CD14-positive monocyte (primary cell): ENCODE measurements at regions not wholly inside any gene's neighbourhood (a gene's known extent, or its start where the extent isn't known, plus 50 kb on each side); places are given as distances from the start of the nearest gene placed in this dataset.

Experiments used
- DNase-seq, 3 donors: peaks; one replicate each; pipeline ENCODE4 v3.0.0-alpha.2; 2011 to 2022
- H2AFZ ChIP-seq: 2 replicates; pipeline ENCODE4 v1.6.0; 2012; ENCODE audit warnings: mild to moderate bottlenecking, low read depth, low read length, inconsistent platforms; ENCODE audit not compliant: insufficient read depth, poor library complexity, severe bottlenecking
- H3K27ac ChIP-seq, 2 donors: 1 replicate in 1 of 2; 2 replicates in 1 of 2; pipeline ENCODE4 v1.5.1; 2012 to 2013; ENCODE audit warnings: low read length in 2 of 2, control low read depth in 1 of 2, inconsistent platforms in 1 of 2, low read depth in 1 of 2, mild to moderate bottlenecking in 1 of 2
- H3K27me3 ChIP-seq, 2 donors: one replicate each; pipeline versions ENCODE4 v1.6.0 to v1.6.1; 2011 to 2013; ENCODE audit warnings: low read length in 2 of 2; ENCODE audit not compliant: control insufficient read depth in 2 of 2, insufficient read depth in 2 of 2
- H3K36me3 ChIP-seq, 2 donors: replicated peaks in 1 of 2; 1 replicate in 1 of 2; 2 replicates in 1 of 2; pipeline versions ENCODE4 v1.5.1 to v1.6.1; 2012 to 2013; ENCODE audit warnings: low read length in 2 of 2, control low read depth in 1 of 2, inconsistent platforms in 1 of 2, mild to moderate bottlenecking in 1 of 2; ENCODE audit not compliant: insufficient read depth in 2 of 2, control insufficient read depth in 1 of 2
- H3K4me1 ChIP-seq, 2 donors: 1 replicate in 1 of 2; 2 replicates in 1 of 2; pipeline versions ENCODE4 v1.5.1 to v1.6.1; 2012 to 2013; ENCODE audit warnings: low read length in 2 of 2, control low read depth in 1 of 2, inconsistent platforms in 1 of 2, mild to moderate bottlenecking in 1 of 2, moderate library complexity in 1 of 2; ENCODE audit not compliant: insufficient read depth in 2 of 2, control insufficient read depth in 1 of 2
- H3K4me2 ChIP-seq: replicated peaks from 2 replicates; pipeline ENCODE3; 2012; ENCODE audit warnings: low read length, moderate library complexity, mild to moderate bottlenecking; ENCODE audit not compliant: poor library complexity, severe bottlenecking; ENCODE audit errors: extremely low read depth
- H3K4me3 ChIP-seq, 3 experiments: fragments of 200-600 bp in 1 of 3; sonication (generic) in 1 of 3; replicated peaks in 1 of 3; 1 replicate in 2 of 3; 2 replicates in 1 of 3; pipeline ENCODE4 v1.5.1; 2011 to 2013; ENCODE audit warnings: low read length in 3 of 3, mild to moderate bottlenecking in 3 of 3, control low read depth in 2 of 3, low read depth in 2 of 3, inconsistent platforms in 1 of 3, moderate library complexity in 1 of 3
- H3K79me2 ChIP-seq: 2 replicates; pipeline ENCODE4 v1.6.0; 2012; ENCODE audit warnings: mild to moderate bottlenecking, control low read depth, inconsistent platforms, low read length, moderate library complexity; ENCODE audit not compliant: insufficient read depth
- H3K9ac ChIP-seq: 2 replicates; pipeline ENCODE4 v1.6.0; 2017; ENCODE audit warnings: low read length, mild to moderate bottlenecking; ENCODE audit not compliant: insufficient read depth, poor library complexity, severe bottlenecking
- H3K9me3 ChIP-seq, 2 donors: replicated peaks in 1 of 2; 1 replicate in 1 of 2; 2 replicates in 1 of 2; pipeline versions ENCODE4 v1.5.1 to v1.6.1; 2012 to 2013; ENCODE audit warnings: low read length in 2 of 2, control low read depth in 1 of 2; ENCODE audit not compliant: control insufficient read depth in 1 of 2, insufficient read depth in 1 of 2
- H4K20me1 ChIP-seq: 2 replicates; pipeline ENCODE4 v1.6.0; 2012; ENCODE audit warnings: mild to moderate bottlenecking, low read length, control low read depth, moderate library complexity; ENCODE audit not compliant: insufficient read depth
- H3K27ac Mint-ChIP-seq, 7 donors: one replicate each; pipeline ENCODE4 v1.8.0; 2020; ENCODE audit warnings: mild to moderate bottlenecking in 7 of 7, mixed read lengths in 7 of 7, moderate library complexity in 6 of 7, inconsistent platforms in 2 of 7
- H3K27me3 Mint-ChIP-seq, 3 donors: one replicate each; pipeline ENCODE4 v1.8.0; 2021 to 2022; ENCODE audit warnings: low read depth in 3 of 3, mild to moderate bottlenecking in 3 of 3, mixed read lengths in 3 of 3, moderate library complexity in 3 of 3, inconsistent platforms in 1 of 3
- H3K36me3 Mint-ChIP-seq, 2 donors: one replicate each; pipeline ENCODE4 v1.8.0; 2020; ENCODE audit warnings: mixed read lengths in 2 of 2, inconsistent platforms in 1 of 2, mild to moderate bottlenecking in 1 of 2
- H3K4me1 Mint-ChIP-seq: one replicate; pipeline ENCODE4 v1.8.0; 2020; ENCODE audit warnings: mild to moderate bottlenecking, mixed read lengths
- H3K4me3 Mint-ChIP-seq, 2 donors: one replicate each; pipeline ENCODE4 v1.8.0; 2020; ENCODE audit warnings: mild to moderate bottlenecking in 2 of 2, mixed read lengths in 2 of 2, moderate library complexity in 1 of 2
- H3K9me3 Mint-ChIP-seq, 7 donors: one replicate each; pipeline ENCODE4 v1.8.0; 2020 to 2022; ENCODE audit warnings: mixed read lengths in 7 of 7, mild to moderate bottlenecking in 6 of 7, moderate library complexity in 6 of 7, inconsistent platforms in 2 of 7
- CTCF ChIP-seq: fragments of 200-600 bp; IDR thresholded peaks from one replicate; pipeline ENCODE4 v1.8.0; 2022; ENCODE audit warnings: antibody characterized with exemption, mild to moderate bottlenecking
- WGBS: methylation state at CpG from one replicate; pipeline ENCODE4 v1.1.5; 2013; ENCODE audit warnings: missing lambda C conversion rate; ENCODE audit not compliant: insufficient coverage; 5-methylcytosine and 5-hydroxymethylcytosine counted together
- intact Hi-C, 2 donors: fragments of 100-400 bp; cut with micrococcal nuclease; formaldehyde crosslinking; loops; one replicate each; pipeline versions ENCODE4 v1.15.0 to v1.15.1; 2023

DNA sequence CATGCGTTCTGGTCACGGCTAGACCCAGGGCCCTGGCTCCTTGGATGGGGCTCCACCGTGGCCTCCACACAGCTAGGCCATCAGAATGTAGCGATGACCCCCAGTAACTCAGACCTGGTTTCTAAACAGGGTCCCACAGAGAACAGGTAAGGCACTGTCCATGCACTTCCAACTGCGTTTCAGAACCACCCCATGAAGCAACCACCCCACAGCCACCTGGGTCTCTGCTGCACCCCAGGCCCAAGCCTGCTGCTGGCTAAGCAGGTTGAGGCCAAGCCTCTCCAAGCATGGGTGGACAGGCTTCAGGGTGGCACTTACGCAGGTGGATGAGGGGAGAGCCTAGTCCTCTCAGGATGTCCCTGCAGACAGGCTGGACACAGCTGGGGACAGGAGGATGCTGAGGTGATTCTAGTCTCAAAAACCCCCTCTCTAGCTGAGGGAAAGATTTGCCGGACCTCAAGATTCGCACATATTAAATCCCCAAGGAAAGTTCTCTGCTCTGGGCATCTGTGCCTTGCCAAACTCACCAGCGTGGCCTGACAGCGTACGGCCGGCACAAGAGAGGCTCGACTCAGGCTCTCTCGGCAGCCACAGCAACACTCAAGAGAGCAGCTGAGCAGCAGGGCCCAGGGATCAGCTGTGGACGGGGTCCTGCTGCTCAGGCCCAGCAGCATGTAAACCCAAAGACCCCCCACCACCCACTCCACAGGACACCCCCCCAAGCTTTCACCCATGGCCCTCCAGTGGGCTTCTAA lies 141.6 kb downstream of the CRYBB2 start:
- Histone ChIP-seq H3K27ac (no peak overlapping the region), H3K36me3 (peaks cover 37 to 54% of the 10 kb centered on the region in 2 donors), H3K27me3 (no peaks in the 10 kb centered on the region), H3K9ac (no peak overlapping the region), H3K4me1 (peaks cover 0 to 9% of the 10 kb centered on the region in 2 donors), H3K9me3 (no peaks in the 10 kb centered on the region), H3K4me2 (no peak overlapping the region), H3K79me2 (peaks cover 7% of the 10 kb centered on the region), H2AFZ (no peak overlapping the region), H4K20me1 (peaks cover 48% of the 10 kb centered on the region), H3K4me3 (no peak overlapping the region)
- Mint-ChIP-seq H3K9me3 (no peaks in the 10 kb centered on the region), H3K27me3 (no peaks in the 10 kb centered on the region), H3K4me1 (peaks cover 15% of the 10 kb centered on the region), H3K36me3 (peaks cover 45 to 57% of the 10 kb centered on the region in 2 donors), H3K4me3 (no peak overlapping the region), H3K27ac (peak overlapping the region in 1 of 7 donors; percentile 55)
- 98% methylated on average over 14 of the region's 15 CpGs for WGBS
- intact Hi-C loops: loop anchor here in 1 of 2 donors (5.0 kb wide), 1 partner anchor 86 kb away; no protein-coding TSS in a partner anchor
- TF ChIP-seq CTCF: no peak
- no peak for DNase-seq

DNA sequence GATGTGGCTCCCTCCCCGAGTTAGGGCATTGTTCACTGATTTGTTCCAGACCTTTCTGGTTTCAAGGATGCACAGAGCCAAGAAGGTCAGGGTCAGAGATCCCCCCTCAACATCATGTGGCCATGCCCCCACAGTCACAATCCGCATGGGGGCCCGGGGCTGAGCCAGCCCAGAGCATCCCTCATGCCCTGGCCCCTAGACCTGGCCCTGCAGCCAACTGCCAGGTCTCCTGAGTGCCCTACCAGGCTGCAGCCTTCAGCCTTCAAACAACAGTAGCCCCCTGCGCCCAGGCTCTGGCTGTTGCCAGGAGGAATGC lies 142.4 kb downstream of the CRYBB2 start:
- H3K9me3 Mint-ChIP-seq: no peaks in the 10 kb centered on the region
- no peak overlapping the region for H3K4me2 ChIP-seq
- peaks cover 55% of the 10 kb centered on the region for H4K20me1 ChIP-seq
- no peak overlapping the region for H3K27ac ChIP-seq
- H3K4me1 Mint-ChIP-seq: peaks cover 15% of the 10 kb centered on the region
- intact Hi-C loops: loop anchor here in 1 of 2 donors (5.0 kb wide), 1 partner anchor 85 kb away; no protein-coding TSS in a partner anchor
- no peak overlapping the region for H2AFZ ChIP-seq
- H3K36me3 ChIP-seq: peaks cover 35 to 54% of the 10 kb centered on the region in 2 donors
- H3K9ac ChIP-seq: no peak overlapping the region
- H3K27ac Mint-ChIP-seq: peak overlapping the region in 1 of 7 donors; percentile 20
- H3K4me1 ChIP-seq: peaks cover 0 to 9% of the 10 kb centered on the region in 2 donors
- no peak overlapping the region for H3K4me3 ChIP-seq
- H3K27me3 Mint-ChIP-seq: no peaks in the 10 kb centered on the region
- WGBS: 83% methylated on average over 4 of the region's 4 CpGs
- no peak for TF ChIP-seq CTCF
- no peak overlapping the region for H3K4me3 Mint-ChIP-seq
- no peaks in the 10 kb centered on the region for H3K27me3 ChIP-seq
- no peaks in the 10 kb centered on the region for H3K9me3 ChIP-seq
- no peak for DNase-seq
- peaks cover 39 to 53% of the 10 kb centered on the region in 2 donors for H3K36me3 Mint-ChIP-seq
- peaks cover 11% of the 10 kb centered on the region for H3K79me2 ChIP-seq
